Suppressor macrophage (primary cell): ENCODE measurements at regions not wholly inside any gene's neighbourhood (a gene's known extent, or its start where the extent isn't known, plus 50 kb on each side); places are given as distances from the start of the nearest gene placed in this dataset.
A peak's percentile ranks its signal among the peaks of the same experiment; 100 is the strongest.
"Not testable (repeated sequence)": the region's sequence is repeated elsewhere in the genome, so short reads cannot be mapped to it uniquely, and the experiment has no call there.

Source experiments
- DNase-seq, 4 experiments: peaks; one replicate each; pipeline ENCODE4 v3.0.0-alpha.2; 2020 to 2022

DNA sequence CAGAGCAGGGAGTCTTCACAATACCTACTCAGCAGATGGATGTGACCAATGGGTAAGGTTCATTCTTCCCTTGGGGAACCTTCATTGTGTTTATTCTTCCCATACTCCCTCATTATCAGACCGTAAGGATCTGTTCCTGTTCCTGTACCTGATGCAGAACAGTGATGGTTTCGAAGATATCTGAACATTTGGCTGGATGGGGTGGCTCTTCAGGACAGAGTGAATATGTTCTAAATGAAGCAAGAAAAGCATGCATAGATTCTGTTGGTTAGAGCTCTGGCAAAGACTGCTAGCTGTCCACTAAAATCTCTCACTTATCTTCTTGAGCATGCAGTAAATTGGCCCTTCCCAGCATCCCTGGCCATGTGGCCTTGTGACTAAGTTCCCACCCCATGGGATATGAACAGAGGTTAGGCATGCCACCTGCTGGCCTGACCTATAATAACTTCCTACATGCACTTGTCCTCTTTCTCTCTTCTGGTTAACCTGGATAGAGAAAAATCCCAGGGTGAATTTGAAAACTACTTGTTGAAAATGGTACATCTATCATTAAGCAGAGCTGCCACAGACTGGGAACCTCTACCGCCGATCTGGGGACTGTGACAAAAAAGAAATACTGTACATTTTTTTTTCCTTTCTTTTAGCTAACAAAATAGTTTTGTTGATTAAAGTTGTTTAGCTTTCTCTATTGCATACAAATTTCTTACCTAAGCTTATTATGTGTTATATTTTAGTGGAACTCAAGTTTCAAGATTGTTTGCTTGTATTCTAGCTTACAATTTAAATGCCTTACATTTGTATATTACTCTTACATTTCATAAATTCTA, 60.0 kb upstream of the BANK1 start:
- peak; percentile 68 to 78 (median 74) for DNase-seq

DNA sequence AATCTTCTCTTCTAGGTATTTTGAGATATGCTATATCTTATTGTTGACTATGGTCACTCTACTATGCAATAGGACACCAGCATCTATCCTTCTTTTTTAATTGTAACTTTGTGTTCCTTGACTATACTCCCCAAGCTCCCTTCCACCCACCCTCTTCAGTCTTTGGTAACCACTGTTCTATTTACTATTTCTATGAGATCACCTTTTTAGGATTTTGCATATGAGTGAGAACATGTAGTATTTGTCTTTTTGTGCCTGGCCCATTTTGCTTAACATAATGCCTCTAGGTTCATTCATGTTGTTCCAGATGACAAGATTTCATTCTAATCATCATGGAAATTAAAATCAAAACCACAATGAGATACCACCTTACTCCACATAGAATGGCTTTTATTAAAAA, 63.3 kb upstream of the BANK1 start:
- DNase-seq = no peak

DNA sequence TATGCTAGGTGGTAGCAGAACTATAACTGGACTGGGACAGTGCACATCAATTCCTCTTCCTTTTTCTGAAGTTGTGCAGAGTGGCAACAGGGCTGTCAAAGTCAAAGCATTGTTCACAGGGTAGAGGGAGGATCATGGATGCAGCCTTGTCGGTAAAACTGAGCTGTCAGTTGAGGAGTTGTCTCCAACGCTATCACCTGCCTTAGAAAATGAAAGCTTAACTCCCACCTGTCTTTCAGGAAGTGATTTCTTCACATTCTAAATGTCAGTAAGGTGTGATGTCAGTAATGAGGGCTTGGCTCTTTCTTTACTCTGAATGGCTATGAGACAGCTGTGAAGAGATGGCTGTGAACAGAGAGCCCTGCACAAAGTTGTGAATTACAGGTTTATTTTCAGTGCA, 66.4 kb upstream of the BANK1 start:
- DNase-seq = no peak

DNA sequence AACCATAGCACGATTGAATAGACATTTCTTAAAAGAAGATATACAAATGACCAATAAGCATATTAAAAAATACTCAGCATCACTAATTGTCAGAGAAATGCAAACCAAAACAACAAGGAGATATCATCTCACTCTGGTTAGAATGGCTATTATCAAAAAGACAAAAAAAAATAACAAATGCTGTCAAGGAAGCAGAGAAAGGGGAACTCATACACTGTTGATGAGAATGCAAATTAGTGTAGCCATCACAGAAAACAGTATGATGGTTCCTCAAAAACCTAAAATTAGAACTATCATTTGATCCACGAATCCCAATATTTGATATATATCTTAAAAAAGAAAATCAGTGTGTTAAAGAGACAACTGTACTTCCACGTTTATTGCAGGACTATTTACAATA, 71.7 kb upstream of the BANK1 start:
- DNase-seq = peak in 1 of 4 experiments; percentile 7

DNA sequence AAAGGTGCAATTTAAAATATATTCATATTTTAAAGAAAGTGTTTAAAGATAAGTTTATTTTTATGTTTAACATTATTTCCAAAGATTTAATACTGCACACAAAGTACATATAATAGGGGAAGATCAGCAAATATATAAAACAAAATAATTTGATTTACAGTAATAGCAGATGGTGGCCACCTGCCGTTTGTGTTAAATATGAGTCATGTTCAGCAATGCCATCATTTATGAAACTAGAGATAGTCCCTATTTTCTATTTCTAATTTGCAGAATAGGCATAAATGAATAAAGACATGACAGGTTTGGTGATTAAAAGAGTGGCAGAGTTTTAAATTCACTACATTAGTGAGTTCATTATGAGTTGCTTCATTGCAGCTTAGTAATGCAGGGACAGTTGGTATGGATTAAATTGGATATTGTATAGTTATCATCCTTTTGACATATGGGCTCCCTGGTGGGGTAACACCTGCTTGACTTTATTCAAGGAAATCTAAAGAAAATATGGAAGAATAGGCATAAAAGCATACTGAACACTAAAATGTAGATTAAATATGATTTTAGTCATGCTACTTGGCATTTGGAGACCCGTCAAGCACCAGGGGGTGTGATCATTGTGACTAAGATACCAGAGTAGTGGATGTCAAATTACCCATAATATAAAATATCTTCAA, 78.8 kb upstream of the BANK1 start:
- DNase-seq = no peak

DNA sequence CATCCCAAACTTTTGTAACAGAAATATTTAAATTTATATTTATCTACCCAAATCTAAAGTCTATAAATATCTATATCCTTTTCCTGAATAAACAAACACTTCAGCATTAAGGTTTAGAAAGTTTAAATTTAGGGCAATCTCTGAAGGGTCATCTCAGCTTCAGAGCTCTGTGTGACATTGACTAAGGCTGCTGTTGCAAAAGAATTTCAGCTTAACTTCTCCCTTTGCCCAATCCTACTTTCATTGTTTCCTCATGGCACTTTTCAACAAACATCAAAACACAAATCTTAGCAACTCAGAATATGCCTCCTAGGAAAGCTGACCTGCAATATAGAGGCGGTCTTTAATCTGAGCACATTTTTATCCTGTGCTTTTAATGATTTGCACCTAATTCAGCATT, 79.7 kb upstream of the BANK1 start:
- DNase-seq = peak; percentile 21 to 63 (median 54)

DNA sequence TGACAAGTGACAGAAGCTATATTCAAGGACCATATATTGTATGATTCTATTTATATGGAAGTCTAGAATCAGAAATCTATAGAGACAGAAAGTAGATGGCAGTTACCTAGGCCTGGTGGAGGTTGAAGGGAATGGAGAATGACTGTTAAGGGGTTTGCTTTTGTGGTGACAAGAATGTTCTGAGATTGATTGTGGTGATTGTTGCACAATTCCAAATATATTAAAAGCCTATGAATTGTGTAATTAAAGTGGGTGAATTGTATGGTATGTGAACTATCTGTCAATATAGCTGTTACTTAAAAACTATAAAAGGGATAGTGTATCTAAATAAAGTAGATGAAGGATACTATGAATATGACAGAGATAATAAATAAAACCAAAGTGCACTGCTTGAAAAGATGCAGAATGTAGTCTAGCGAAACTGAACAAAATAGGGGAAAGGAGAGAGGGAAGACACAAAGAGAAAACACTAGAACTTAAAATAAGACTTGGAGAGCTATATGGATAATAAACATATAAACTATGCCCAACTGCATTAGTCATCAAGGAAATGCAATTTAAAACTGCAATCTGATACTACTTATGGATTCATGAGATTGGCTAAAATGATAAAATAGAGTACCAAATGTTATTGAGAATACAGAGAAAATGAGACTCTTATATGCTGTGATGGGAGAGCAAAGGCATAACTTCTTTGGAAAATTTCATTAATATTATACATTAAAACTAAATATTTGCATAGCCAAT, 82.1 kb upstream of the BANK1 start:
- no peak for DNase-seq

DNA sequence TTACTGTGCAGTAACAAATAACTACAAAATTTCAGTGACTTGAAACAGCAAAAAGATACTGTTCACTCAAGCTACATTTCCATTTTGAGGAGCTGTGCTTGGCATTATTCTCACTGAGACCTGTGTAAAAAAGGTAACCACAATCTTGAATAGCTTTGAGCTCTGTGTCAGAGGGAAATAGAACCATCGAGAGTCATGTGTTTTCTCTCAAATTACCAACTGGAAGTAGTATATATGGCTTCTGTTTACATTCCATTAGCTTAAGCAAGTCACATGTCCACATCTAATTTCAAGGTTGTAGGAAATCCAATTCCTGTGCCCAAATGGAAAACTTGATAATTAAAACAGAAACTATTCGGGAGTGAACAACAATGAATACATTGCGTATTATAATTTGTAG, 82.9 kb upstream of the BANK1 start:
- DNase-seq = no peak

DNA sequence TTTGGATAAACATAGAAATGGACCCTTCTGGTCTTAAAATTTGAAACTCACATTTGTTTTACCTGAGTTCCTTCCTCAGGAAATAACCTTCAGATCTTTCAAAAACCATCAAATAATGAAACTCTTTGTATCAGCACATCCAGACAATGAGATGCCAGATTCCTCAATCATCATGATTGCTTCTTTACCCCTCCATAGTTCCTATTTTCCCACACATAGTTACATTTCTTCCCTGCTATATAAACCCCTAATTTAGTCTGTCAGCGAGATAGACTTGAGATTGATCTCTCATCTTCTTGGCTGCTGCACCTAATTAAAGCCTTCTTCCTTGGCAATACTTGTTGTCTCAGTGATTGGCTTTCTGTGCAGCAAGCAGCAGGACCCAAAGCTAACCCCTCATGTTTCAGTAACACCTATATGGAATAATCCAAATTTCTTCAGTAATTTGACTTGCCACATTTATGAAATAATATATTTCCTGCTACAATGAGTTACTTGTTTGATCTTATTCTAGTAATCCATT, 83.9 kb upstream of the BANK1 start:
- DNase-seq = no peak

DNA sequence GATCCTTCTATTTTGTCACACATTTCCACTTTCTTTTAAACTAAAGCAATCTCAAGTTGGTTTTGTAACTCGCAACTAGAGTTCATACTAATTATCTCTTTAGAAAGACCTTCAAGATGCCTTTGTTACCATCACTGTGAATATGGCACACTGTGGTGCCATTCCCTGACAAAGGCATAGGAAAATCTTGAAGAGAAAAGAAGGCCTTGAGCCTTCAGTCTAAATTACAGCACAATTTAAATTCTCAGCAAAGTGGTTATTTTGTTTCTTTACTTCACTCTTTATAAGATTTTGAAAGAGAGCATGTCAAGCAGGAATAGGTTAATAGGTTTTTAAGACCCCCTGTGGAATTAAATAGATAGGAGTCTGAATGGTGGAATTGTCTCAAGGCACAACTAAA, 89.0 kb upstream of the BANK1 start:
- DNase-seq = no peak

DNA sequence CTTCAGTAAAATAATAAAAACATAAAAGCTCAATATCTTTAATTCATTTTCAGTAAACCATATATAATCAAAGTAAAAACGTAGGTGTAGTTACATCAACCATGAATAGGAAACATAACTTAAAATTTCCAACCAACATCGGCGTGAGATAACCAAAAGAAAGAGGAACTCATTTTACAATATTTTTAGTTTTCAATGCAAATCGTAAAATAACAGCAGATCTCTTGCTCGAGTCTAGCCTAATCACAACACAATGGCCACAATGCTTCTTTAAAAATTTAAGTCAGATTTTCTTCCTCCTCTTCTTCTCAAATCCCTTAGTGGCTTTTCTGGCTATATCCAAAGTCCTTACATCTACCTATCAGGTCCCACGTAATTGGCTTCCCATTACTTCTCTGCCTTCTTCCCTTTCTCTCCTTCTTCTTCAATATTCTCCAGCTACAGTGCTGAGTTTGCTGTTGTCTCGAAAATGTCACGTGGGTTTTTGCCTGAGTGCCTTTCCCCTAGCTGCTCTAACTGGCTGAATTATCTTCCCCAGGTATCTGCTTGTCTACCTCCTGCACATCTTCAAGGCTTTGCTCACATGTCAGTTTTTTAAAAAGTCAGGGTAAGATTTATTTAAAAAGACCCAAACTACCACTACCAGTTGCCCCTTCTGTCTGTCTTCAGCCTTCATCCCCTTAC, 90.9 kb upstream of the BANK1 start:
- DNase-seq = peak in 2 of 4 experiments; percentile 5 to 7

DNA sequence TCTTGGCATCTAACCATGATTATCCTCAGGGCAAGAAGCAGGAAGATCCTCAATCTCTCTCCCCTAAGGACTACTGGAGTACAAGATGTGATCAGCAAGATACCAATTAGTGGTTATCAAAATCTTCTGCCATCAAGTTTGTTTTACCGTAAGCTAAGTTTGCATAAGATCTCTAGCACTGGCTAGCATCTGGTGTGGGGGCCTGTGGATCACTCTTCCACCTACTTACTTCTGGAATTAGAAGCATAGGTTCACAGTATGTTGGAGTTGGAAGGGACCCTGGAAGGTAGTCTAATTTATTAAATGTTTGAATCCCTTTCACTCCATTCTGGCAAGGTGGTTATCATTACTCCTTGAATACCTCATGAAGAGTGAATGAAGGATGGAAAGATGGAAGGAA, 93.3 kb upstream of the BANK1 start:
- no peak for DNase-seq

DNA sequence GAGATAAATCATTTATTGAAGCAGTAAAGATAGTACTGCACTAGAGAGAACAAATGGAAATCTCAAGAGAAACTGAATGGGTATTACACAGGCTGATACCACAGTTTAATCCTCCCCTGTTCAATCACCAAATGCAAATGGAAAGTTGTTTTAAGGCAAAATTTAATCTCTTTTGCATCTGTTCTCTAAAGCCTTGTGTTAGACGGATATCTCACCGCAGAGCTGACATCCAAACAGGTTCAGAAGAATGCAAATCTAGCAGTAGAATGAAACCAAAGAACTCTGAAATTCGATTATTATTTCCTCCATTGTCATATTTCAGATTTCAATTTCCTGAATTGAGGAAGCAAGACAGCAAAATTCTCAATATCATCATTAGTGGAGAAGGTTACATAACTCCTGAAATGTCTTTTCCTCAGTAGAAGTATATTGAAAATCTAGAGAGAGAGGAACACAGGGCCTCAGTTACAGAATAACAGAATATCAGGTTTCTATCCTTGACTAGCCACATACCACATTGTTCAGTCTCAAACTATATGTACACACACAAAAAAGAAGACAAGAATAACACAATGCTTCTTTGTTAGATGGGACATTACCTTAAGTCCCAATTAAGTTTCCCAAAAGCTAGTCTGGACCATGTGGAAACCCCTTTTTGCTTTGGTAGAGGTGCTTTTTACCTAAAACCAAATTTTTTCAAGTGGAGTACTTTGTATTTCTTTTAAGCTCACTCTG, 94.1 kb upstream of the BANK1 start:
- no peak for DNase-seq

DNA sequence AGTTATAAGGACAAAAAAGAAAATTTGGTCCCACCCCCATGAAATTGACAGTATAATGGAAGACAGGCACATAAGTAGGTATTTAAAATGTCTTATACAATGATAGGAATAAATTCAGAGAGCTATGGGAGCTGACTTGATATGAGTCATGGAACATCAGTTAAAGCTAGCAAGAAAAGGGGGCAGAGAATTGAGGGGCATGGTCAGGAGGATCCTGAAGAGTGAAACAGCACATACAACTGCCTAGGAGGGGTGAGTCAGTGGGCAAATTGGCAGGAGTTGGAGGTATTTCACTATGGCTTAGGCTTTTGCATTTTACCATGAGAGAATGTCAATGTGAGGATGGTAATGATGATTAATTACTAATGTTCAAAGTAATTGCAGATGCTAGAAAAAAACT, 95.4 kb upstream of the BANK1 start:
- DNase-seq = no peak

DNA sequence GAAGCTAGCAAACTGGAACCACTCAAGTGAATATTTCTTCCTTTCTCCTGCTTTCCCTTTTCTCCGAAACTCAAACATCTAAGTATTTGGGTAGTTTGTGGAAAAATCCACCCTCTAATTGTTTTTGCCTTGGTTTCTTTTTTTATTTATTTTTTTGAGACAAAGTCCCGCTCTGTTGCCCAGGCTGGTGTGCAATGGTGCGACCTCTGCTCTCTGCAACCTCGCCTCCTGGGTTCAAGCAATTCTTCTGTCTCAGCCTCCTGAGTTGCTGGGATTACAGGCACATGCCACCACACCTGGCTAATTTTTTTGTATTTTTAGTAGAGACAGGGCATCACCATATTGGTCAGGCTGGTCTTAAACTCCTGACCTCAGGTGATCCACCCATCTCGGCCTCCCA, 96.1 kb upstream of the BANK1 start:
- DNase-seq = not testable (repeated sequence)

DNA sequence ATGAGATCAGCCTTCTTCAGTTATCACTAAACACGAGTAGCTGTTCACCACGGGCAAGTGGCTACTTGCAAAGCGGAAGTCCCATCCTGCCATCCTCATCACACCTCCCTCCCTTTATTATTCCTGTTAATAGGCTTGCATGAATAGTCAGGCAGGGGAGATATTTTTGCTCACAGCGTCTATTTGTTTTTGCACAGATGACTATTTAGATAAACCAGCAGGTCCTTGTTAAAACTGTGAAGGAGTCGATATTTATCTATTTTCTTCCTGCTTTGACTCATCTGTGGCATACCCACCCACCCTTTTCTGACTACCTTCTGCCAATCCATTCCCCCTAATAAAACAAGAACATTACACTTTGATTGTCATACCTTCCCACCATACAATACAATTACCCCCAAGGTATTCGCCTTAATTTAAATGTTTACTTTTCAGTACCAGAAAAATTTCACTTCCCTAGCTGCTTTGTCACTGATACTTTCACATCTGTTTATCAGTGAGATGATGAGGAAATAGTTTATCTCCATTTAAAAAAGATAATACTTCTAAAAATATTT, 96.6 kb upstream of the BANK1 start:
- DNase-seq = no peak

DNA sequence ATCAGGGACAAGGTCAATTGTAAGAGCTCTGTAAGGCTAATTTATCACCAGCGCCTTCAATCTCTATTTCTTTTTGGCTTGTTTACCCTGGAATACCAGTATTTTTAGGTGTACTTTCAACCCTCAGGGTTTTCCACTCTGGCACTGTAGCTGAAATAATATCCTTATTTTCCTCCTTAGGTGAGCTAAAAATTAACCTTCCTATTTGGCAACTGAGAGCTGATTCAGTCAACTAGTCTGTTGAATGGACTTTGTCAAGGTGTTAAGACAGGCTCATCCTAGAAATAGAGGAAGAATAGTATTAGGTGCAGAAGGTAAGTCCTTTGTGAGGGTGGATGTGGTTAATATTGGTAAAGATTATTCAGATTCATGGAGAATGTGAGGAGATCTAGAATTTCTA, 101.3 kb upstream of the BANK1 start:
- no peak for DNase-seq

DNA sequence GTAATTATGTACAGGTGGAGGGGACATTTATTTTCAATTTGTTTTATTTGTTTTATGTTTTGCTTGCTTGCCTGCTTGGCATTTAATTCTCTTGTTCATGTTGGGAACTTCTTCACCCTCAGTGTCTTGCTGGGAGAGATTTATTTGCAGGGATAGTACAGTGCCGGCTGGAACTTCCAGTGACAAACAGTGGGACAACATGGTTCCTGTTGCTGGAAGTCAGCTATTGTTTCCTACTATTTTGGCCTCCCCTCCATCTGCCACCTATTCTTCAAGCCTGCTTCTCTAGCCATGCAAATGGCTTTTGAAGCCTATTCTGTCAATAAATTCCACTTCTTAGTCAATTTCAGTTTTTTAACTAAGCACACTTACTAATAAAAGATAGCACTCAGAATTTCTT, 105.4 kb upstream of the BANK1 start:
- DNase-seq = no peak

DNA sequence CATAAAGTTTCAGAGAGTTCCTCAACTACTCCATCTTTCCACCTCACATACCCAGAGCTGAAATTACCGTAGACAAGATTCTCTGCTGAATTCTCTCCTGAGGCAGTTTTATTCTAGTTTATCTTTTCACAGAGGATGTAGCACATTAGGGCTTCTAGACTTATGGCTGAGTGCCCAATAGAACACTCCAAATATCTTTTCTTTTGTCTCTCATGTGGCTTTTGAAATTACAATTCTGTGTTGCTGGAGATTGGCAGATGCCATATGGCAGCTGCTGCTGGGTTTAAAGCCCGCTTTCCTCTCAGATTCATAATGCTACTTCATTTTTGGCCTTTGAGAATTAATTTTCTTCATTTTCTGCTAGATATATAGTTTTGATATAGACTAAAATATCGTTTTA, 107.6 kb upstream of the BANK1 start:
- DNase-seq = no peak

DNA sequence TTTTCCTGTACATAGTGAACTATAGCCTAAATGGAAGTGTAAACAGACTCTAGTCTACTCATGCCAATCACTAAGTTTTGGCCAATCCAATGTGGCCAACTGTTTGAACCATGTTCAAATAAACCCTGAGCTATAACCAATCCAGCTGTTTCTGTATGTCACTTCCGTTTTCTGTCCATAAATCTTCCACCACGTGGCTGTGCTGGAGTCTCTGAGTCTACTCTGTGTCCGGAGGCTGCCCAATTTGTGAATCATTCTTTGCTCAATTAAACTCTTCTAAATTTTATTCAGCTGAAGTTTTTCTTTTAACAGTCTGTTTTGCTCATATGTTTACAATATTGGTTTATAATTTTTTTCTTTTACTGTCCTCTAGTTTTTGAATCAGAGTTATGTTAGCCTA, 112.3 kb upstream of the BANK1 start:
- no peak for DNase-seq

DNA sequence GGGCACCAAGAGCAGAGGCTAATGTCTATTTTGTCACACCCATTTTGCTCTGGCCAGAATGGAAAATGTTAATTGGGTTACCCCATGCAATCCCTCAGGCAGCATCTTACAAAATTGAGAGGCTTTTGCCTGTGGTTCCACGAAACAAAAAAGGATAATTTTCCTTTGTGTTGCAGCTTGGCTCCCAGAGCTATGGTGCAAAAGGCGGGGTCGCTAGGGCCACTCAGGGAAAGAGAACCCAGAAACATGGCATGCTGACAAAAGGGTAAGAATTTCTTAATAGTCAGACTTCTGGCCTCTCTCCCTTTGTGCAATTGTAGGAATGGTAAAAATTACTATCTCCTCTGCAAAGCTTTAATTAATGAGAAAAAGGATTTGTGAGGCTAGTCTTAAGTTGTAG, 119.6 kb upstream of the BANK1 start:
- DNase-seq = no peak

DNA sequence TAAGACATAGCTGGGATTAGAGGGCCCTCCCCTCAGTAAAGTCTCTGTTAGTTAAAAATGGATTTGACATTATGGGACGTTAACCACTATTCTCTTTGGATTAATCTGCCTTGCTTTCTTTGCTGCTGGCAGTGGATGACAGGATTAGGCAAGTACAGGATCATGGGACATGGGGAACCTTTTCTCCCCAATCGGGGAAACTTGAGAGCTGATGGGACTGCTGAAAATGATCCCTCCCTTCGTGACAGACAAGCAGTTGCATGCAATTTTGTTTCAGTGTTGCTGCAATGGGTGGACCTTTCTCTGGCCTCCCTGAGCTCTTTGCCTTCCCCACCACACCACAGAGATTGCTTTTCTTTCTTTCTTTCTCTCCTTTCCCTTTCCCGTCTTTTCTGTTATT, 120.2 kb upstream of the BANK1 start:
- no peak for DNase-seq
